ENCODE measurements at regions not wholly inside any gene's neighbourhood (a gene's known extent, or its start where the extent isn't known, plus 50 kb on each side); places are given as distances from the start of the nearest gene placed in this dataset.
A peak's percentile ranks its signal among the peaks of the same experiment; 100 is the strongest.

DNA sequence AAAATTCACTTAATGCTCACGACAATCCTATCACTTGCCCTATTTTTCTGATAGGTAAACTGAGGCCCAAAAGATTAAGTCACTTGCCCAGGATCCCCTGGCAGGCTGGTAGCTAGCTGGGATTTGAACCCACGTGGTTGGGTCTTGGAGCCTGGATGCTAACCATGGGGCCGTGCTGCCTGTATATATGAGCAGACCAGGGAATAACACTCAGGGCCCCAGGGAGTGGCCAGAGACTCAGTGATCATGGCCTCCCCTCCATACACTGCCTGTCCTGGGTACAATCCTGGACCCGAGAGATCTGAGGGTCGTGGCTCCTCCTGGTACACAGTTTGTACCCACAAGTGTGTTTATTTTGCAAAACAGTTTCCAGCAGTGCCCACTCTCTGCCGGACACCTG is 116.9 kb upstream of the PTPN1 start:
- no peak for DNase-seq
- H3K4me3 ChIP-seq: no peak overlapping the region
- intact Hi-C loops (cut with micrococcal nuclease): no loop called here
- TF ChIP-seq, protein P1, sequence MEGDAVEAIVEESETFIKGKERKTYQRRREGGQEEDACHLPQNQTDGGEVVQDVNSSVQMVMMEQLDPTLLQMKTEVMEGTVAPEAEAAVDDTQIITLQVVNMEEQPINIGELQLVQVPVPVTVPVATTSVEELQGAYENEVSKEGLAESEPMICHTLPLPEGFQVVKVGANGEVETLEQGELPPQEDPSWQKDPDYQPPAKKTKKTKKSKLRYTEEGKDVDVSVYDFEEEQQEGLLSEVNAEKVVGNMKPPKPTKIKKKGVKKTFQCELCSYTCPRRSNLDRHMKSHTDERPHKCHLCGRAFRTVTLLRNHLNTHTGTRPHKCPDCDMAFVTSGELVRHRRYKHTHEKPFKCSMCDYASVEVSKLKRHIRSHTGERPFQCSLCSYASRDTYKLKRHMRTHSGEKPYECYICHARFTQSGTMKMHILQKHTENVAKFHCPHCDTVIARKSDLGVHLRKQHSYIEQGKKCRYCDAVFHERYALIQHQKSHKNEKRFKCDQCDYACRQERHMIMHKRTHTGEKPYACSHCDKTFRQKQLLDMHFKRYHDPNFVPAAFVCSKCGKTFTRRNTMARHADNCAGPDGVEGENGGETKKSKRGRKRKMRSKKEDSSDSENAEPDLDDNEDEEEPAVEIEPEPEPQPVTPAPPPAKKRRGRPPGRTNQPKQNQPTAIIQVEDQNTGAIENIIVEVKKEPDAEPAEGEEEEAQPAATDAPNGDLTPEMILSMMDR (IDR thresholded peaks at IDR 0.05; ENCODE audit: borderline replicate concordance): no peak
- no peaks in the 10 kb centered on the region for H3K9me3 ChIP-seq (replicated peaks)
- H3K27ac ChIP-seq (replicated peaks): peak overlapping the region; percentile 94
- no peaks in the 10 kb centered on the region for H3K36me3 ChIP-seq
- no peaks in the 10 kb centered on the region for H3K27me3 ChIP-seq (ENCODE audit: low read depth)
- peaks cover 69% of the 10 kb centered on the region for H3K4me1 ChIP-seq

DNA sequence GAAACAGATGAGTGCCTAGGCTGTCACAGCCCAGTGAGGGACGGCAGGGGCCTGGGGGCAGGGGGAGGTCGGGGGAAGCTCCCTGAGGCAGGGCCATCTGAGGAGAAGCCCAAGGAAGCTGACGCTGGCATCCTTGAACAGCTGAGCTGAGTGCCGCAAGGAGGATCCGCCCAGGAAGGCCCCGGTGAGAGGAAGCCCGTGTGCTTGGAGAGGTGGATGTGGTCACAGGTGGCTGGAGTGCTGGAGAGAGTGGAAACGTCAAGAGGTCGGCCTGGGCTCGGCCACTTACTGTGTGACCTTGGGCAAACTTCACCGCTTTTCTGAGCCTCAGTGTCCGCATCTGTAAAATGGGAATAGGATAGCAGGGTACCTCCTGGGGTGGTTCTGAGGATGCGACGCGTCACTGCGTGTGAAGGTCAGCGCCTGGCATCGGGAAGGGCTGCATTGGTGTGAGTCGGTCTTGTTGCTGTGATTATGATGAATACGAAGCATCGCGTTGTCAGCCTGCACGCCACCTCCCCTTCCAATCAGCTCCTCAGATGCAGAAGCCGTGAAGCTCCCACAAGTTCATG is 116.1 kb upstream of the PTPN1 start:
- no peak for DNase-seq
- H3K4me3 ChIP-seq: no peak overlapping the region
- no peaks in the 10 kb centered on the region for H3K9me3 ChIP-seq (replicated peaks)
- no peaks in the 10 kb centered on the region for H3K36me3 ChIP-seq
- TF ChIP-seq, protein P1 (IDR thresholded peaks at IDR 0.05; ENCODE audit: borderline replicate concordance): no peak
- H3K27me3 ChIP-seq (ENCODE audit: low read depth): no peaks in the 10 kb centered on the region
- intact Hi-C loops (cut with micrococcal nuclease): no loop called here
- H3K27ac ChIP-seq (replicated peaks): peak overlapping the region; percentile 94
- peaks cover 69% of the 10 kb centered on the region for H3K4me1 ChIP-seq

DNA sequence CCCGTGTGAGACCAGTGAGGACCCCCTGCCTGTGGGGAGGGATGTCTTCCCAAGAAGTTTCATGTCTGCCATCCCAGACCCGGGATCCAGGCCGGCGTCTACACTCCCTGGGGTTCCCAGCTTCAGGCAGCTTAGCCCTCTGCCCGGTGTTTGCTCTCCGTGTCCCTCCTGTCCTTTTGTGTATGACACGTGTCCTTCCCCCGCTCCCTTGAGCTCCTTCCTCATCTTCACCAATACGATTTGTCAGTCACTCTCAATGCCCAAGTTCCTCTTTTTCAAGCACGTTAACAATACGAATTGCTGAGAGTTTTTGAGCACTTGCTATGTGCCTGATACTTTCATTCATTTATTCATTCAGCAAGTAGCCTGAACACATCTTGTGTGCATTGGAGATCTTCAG is 115.6 kb upstream of the PTPN1 start:
- DNase-seq: no peak
- Histone ChIP-seq H3K4me3 (no peak overlapping the region), H3K27ac (replicated peaks) (peak overlapping the region; percentile 94), H3K9me3 (replicated peaks) (no peaks in the 10 kb centered on the region), H3K4me1 (peaks cover 70% of the 10 kb centered on the region), H3K27me3 (ENCODE audit: low read depth) (no peaks in the 10 kb centered on the region), H3K36me3 (no peaks in the 10 kb centered on the region)
- intact Hi-C loops (cut with micrococcal nuclease): no loop called here
- TF ChIP-seq, protein P1 (IDR thresholded peaks at IDR 0.05; ENCODE audit: borderline replicate concordance): no peak

DNA sequence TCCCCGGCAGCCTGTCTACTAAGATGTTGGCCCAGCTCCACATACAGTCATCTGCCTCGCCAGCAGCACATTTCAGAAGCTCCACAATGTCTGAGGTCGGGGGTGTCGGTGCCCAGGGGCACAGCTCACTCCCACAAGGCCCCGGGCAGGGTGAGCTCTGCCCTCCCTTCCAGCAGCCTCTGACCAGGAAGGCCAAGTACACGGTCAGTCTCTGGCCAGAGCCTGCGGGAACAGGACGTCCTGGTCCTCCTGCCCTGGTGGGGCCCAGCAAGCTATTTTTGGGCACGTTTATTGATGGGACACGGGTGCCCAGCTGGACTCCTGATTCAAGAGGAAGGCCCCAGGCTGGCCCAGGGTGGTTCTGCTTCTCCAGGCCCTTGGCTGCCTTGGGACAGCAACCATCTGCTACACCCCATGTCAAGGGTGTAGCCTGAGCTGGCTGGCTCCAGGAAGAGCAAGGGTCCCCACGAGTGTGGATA is 114.9 kb upstream of the PTPN1 start:
- TF ChIP-seq, protein P1 (IDR thresholded peaks at IDR 0.05; ENCODE audit: borderline replicate concordance): no peak
- Histone ChIP-seq H3K27me3 (ENCODE audit: low read depth) (no peaks in the 10 kb centered on the region), H3K4me1 (peaks cover 70% of the 10 kb centered on the region), H3K36me3 (no peaks in the 10 kb centered on the region), H3K27ac (replicated peaks) (peak overlapping the region; percentile 94), H3K9me3 (replicated peaks) (no peaks in the 10 kb centered on the region), H3K4me3 (no peak overlapping the region)
- peak; percentile 87 for DNase-seq
- intact Hi-C loops (cut with micrococcal nuclease): no loop called here

DNA sequence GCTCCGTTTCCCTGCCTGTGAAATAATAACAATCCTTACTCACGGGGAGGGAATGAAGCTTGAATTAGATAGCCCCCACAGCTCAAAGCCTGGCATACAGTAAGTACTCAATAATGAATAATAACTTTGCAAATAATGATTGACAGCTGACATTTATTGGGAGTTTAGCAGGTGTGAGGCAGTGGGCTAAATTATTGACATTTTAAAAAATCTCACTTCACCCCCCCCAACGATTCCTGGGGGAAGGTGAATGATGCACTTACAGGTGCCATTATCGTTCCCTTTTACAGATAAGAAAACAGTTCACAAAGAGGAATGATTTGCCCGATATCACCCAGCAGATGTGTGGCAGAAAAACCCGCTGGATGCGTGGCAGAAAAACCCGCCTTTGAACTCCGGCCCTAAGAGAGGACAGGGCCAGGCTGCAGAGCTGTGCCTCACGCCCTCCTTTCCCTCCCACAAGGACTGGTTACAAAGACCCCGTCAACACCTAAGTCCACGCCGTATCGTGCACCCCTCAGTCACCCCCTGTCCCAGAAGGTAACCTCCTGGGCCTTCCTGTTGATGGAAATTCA is 114.2 kb upstream of the PTPN1 start:
- H3K9me3 ChIP-seq (replicated peaks): no peaks in the 10 kb centered on the region
- H3K4me1 ChIP-seq: peaks cover 70% of the 10 kb centered on the region
- H3K4me3 ChIP-seq: no peak overlapping the region
- H3K36me3 ChIP-seq: no peaks in the 10 kb centered on the region
- peak overlapping the region; percentile 94 for H3K27ac ChIP-seq (replicated peaks)
- DNase-seq: no peak
- TF ChIP-seq, protein P1 (IDR thresholded peaks at IDR 0.05; ENCODE audit: borderline replicate concordance): no peak
- no peaks in the 10 kb centered on the region for H3K27me3 ChIP-seq (ENCODE audit: low read depth)
- intact Hi-C loops (cut with micrococcal nuclease): no loop called here

All from left ventricle myocardium inferior (tissue), 1 donor.